Body of pancreas (tissue), 4 donors: ENCODE measurements at regions not wholly inside any gene's neighbourhood (a gene's known extent, or its start where the extent isn't known, plus 50 kb on each side); places are given as distances from the start of the nearest gene placed in this dataset.

Experiments
- POLR2A ChIP-seq, 3 donors: fragments of 450-650 bp; IDR thresholded peaks; one replicate each; pipeline ENCODE4 v1.6.1; 2016; ENCODE audit warnings: antibody characterized with exemption in 3 of 3, mild to moderate bottlenecking in 2 of 3
- TF ChIP-seq, protein P1 (sequence below), 7 experiments: fragments of 450-650 bp in 4 of 7; fragments of 200-600 bp in 3 of 7; sonication (generic) in 3 of 7; IDR thresholded peaks; one replicate each; pipeline ENCODE4 v1.5.1; 2016 to 2019; ENCODE audit warnings: antibody characterized with exemption in 7 of 7

DNA sequence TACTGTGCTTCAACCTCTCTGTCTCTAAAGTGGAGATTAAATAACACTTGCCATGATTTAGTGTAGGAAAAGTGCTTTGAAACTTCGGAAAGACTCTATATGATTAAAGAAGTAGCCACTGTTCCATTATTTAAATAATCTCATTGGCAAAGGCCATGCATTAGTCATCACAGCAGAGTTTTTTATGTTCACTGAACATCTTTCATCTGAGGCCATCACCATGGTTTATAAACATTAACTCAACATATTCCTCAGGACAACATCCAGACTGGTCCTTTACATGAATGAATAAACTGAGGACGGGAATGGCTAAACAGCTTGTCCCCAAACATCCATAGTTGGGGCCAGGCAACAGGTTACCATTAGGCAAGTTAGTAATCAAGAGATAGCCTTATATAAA is 124.6 kb upstream of the FRMD6 start:
- TF ChIP-seq, protein P1, sequence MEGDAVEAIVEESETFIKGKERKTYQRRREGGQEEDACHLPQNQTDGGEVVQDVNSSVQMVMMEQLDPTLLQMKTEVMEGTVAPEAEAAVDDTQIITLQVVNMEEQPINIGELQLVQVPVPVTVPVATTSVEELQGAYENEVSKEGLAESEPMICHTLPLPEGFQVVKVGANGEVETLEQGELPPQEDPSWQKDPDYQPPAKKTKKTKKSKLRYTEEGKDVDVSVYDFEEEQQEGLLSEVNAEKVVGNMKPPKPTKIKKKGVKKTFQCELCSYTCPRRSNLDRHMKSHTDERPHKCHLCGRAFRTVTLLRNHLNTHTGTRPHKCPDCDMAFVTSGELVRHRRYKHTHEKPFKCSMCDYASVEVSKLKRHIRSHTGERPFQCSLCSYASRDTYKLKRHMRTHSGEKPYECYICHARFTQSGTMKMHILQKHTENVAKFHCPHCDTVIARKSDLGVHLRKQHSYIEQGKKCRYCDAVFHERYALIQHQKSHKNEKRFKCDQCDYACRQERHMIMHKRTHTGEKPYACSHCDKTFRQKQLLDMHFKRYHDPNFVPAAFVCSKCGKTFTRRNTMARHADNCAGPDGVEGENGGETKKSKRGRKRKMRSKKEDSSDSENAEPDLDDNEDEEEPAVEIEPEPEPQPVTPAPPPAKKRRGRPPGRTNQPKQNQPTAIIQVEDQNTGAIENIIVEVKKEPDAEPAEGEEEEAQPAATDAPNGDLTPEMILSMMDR (IDR thresholded peaks at IDR 0.05), result no peak
- TF ChIP-seq POLR2A (IDR thresholded peaks at IDR 0.05), result no peak
